ENCODE measurements at regions not wholly inside any gene's neighbourhood (a gene's known extent, or its start where the extent isn't known, plus 50 kb on each side); places are given as distances from the start of the nearest gene placed in this dataset.

DNA sequence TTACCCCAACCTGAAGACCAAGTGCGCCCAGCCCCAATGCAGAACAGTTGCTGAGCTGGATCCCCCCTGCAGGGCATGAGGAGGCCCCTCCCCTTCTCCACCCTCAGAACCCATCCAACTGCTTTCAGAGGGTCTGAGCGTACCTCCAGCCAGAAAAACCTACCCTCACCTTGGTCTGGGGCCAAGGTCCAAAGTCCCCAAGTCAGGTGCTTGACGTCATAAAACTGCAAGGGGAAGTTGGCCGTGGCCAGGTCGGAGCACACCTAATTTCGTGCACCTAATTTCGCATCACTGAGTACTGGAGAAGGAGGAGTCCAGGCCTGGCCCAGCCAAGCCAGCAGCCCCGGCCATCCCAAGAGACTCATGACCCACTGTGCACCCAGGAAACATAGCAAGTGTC is 289.8 kb downstream of the CTTN start:
- DNase-seq: no peak

- no peak for DNase-seq
Measured at GRCh38 chr11:70689764-70690163, 291.4 kb downstream of the CTTN start.

GRCh38 chr11:70692131-70692530 is 293.8 kb downstream of the CTTN start:
- no peak for DNase-seq

GRCh38 chr11:70694371-70694770 is 296.0 kb downstream of the CTTN start:
- no peak for DNase-seq

- no peak for DNase-seq
Measured at GRCh38 chr11:70695086-70695960, 297.0 kb downstream of the CTTN start.

DNA sequence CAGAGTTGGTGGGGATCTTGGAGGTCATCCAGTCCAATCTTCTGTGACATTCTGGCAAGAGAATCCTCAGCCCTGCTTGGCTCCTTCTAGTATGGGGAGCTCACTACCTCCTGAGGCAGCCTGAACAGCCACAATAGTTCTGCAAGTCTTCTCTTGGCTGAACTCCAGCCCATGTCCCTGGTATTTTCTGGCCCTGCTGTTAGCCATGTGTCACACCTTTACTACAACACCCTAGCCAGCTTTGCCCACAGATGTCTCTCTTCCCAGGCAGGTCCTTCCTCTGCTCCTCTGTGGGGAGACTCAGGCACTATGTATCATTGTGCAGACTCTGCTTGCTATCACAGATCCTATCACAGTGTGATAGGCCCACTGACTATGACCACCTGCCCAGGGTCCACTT is 297.7 kb downstream of the CTTN start:
- no peak for DNase-seq

- no peak for DNase-seq
Measured at GRCh38 chr11:70696564-70696963, 298.2 kb downstream of the CTTN start.

GRCh38 chr11:70697701-70698100 is 299.4 kb downstream of the CTTN start:
- no peak for DNase-seq

- DNase-seq: no peak
Measured at GRCh38 chr11:70698871-70699270, 300.5 kb downstream of the CTTN start.

- DNase-seq: no peak
Measured at GRCh38 chr11:70699294-70700221, 301.2 kb downstream of the CTTN start.

DNA sequence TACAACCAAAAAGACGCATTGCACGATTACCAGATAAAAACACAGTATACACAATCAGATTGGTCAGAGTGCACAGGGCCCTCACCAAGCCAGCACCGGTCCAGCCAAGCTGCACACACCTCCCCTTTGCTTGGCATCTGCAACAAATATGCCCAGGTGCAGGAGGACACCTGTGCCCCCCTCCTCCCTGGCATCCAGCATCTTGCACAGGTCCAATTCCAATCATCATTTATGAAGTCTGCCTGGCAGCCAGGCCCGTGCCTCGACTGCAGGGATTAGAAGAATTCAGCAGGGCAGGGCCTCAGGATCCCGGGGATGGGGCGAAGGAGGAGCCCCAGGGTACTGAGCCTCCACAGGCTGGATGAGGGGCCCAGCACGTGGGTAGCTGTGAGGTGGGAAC is 302.1 kb downstream of the CTTN start:
- DNase-seq: no peak

GRCh38 chr11:70700871-70701270 is 302.5 kb downstream of the CTTN start:
- DNase-seq: no peak

GRCh38 chr11:70702040-70702648 is 303.8 kb downstream of the CTTN start:
- DNase-seq: no peak

DNA sequence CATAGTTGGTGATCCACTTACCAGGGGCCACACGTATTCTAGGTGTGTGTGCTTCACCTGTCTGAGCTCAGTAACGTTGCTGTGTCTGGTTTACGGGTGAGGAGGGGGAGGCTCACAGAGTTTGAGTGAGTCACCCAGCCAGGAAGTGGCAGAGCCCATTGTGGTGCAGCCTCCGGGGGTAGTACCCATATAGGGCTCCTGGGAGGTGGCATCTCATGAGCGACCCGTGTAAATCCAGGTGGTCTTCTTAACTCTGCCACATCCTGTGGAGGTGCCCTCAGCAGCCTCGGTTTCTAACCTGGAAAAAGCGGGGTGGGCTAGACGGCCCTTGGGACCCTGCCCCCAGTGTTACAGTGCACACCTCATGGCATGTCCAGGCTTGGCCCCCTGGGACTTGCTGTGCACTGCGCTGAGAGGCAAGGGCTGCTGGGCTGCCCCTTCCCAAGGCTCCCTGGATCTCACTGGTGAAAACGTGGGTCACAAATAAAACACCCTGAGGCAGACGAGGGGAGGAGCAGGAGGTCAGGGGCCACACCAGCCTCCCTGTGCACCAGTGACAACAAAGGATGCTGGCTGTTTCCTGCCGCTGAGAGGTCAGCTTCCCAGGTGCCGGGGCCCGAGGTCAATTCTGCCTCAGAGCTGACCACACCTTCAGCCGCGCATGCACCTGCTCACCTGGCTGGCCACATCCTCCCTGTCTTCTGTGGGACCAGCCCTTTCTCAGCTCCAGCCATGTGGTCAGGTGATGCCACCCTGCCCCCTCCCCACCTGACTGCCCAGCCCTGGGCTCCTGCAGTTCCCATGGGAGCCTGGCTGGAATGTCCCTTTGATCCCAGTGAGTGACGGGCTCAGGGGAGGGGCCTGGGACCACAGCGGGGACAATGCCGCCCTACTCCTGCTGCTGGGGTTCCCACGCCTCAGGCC is 305.1 kb downstream of the CTTN start:
- no peak for DNase-seq

DNA sequence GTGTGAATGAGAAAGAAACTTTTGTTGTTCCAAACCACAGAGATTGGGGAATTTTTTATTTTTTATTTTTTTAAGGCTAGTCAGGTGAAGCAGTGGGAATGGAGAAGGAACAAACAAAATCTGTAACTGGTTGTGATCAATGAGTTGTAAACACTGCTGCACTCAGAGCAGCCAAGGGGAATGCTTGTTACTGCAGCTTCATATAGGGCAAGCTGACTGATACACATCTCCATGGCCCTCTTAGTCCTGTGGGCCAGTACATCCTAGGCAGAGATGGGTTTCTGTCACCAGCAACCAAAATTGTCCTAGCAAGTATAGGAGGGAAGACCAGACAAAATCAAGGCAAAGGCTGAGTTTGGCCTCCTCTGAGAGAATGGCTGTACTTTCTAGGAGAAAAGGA is 306.8 kb downstream of the CTTN start:
- no peak for DNase-seq

DNA sequence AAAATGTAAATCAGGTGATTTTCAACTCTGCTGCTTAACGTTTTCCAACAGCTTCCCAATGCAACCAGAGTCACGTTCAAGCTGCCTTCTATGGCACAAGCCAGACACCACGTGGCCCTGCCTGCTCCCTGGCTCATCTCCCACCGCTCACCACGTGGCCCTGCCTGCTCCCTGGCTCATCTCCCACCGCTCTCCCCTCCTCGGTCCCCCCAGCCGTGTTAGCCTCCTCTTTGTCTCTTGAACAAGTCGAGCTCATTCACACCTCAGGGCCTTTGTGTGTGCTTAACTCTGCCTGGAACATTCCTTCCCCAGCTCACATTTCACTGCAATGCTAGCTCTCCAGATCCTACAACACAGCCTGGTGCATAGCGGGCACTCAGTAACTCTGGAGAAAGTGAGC is 307.6 kb downstream of the CTTN start:
- no peak for DNase-seq

DNA sequence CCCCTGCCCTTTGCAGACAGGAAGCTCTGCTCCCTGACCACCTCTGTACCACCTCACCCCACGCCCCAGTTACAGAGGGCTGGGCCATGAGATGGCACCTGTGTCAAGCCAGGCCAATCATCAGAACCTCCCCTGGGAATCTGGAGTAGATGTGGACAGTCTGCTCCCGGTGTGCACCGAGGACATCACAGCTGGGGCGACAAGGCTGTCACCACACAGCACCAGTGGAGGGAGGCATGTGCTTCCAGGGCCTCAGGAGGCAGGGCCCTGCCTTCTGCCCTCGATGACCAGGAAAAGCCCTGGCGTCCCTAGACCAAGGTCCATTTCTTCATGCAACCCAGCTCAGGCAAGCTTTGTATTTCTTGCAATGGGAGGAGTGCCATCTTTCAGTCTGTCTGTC is 309.5 kb downstream of the CTTN start:
- no peak for DNase-seq

DNA sequence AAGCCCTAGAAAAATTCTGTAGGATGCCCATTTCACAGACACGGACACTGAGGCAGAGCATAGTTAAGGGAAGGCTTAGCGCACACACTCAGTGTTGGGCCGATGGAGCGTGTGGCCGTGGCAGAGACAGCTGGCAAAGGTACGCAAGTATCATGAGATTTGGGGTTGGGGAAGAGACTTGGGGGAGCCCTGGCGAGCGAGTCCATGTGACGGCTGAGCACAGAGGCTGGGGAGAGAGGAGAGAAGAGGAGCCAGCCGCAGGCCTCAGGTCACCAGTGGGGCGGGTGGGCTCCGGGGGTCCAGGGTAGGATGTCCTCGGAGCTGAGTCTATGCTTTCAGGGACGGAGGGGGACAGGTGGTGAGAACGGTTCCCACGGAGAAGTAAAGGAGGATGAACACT is 311.3 kb downstream of the CTTN start:
- DNase-seq: no peak

DNA sequence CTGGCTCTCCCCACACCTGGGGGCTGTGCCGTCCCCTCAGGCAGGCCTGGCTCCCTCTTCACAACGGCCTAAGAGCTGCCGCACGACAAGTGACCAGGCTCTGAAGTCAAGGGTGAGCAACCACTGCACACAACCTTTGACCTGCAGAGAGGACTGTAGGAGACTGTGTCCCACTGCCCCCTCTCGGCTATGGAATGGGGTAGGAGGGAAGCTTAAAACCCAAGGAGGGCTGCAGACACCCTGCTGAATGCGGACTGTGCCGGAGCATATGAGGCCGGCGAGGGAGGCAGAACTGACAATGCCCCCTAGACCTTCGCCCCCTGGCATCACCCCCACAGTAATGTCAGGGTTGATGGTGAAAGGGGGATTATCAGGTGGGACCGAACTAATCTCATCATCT is 311.9 kb downstream of the CTTN start:
- DNase-seq: no peak

- no peak for DNase-seq
Measured at GRCh38 chr11:70710601-70711000, 312.3 kb downstream of the CTTN start.

DNA sequence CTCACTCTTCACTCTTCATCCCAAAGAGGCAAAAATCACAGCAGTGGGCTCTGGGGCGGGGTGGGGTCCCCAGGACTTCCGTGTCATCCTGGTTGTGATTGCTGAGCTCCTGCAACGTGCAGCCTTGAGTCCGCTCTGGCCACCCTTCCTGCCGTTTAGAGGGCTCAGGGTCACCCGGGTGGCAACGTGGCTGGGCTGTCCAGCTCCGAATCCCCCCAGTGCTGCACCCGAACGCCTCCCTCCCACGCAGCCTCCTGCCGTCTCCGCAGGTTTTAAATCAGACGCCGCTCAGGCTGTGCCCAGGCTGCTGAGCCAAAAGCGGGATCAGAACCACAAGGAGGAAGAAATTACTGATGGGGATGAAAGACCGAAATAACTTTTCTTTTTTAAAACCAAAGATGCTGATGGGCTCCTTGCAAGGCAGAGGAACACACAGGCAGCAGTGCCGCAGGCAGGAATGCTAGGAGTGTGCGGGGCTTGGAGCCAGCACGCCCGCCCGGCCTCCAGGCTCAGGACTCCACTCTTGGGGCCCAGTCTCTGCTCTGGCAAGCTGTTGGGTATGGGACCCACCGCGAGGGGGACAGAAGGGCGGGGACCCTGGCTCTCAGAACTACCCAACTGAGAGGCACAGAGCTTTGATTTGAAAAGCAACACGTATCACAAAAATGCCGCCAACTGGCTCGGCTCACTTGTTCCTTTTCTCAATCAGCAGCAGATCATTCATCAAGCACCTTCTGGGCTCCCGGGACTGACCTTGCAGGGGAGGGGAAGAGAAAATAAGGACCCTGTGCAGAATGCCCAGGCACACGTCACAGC is 313.0 kb downstream of the CTTN start:
- no peak for DNase-seq

DNA sequence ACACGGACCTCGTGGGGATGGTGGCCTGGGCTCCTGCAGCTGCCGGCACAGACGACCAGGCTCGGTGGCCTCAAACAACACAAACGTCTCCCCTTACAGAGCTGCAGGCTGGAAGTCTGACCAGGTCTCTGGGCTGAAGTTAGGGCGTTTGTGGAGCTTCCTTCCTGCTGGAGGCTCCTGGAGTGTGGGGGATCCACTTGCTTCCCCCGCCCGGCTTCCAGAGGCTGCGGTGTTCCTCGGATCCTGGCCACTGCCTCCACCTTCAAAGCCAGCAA is 313.5 kb downstream of the CTTN start:
- DNase-seq: no peak
